HCT116 (cell line): ENCODE measurements at regions not wholly inside any gene's neighbourhood (a gene's known extent, or its start where the extent isn't known, plus 50 kb on each side); places are given as distances from the start of the nearest gene placed in this dataset.

Source experiments
- ATAC-seq: fragments of 200-7000 bp; cut with Tn5 transposase; 2 replicates; pipeline ENCODE4 v1.9.1; 2020; ENCODE audit warnings: mild to moderate bottlenecking, moderate library complexity
- BruUV-seq: library from RNA; stranded (reverse); fragments of 400-500 nt; replicated peaks from 2 replicates; lab custom pipeline; 2021; lab: Mats Ljungman, UMichigan
- CTCF ChIA-PET: fragments of 300-600 bp; sonication (Branson Sonifier 250); formaldehyde crosslinking; loops from one replicate; lab custom pipeline; 2021; ENCODE audit warnings: antibody characterized with exemption; lab: Charles Lee
- POLR2A ChIA-PET: fragments of 300-600, 350-600 bp; sonication (Branson Sonifier 250); formaldehyde crosslinking; loops from one replicate; lab custom pipeline; 2021; ENCODE audit warnings: antibody characterized with exemption; lab: Charles Lee
- RAD21 ChIA-PET, 2 experiments: fragments of 300-600 bp; sonication (Branson Sonifier 250); formaldehyde crosslinking; loops; one replicate each; lab custom pipeline; 2023; ENCODE audit warnings: low total read pairs in 2 of 2; ENCODE audit not compliant: uncharacterized antibody in 2 of 2, unreplicated experiment in 2 of 2, low non-redundant PET in 1 of 2; lab: Charles Lee
- DNase-seq: peaks from one replicate; pipeline ENCODE4 v3.0.0-alpha.2; 2010; ENCODE audit warnings: low read depth, low spot score
- H2AFZ ChIP-seq: fragments of 200-600 bp; shearing (Covaris generic), sonication (generic); 2 replicates; pipeline ENCODE4 v1.6.1; 2017; ENCODE audit warnings: low read depth, mixed run types, mixed read lengths, antibody characterized with exemption, low read length; ENCODE audit not compliant: poor library complexity, severe bottlenecking
- H3K27ac ChIP-seq: 2 replicates; pipeline ENCODE4 v1.5.1; 2012; ENCODE audit warnings: low read depth, low read length
- H3K27me3 ChIP-seq: fragments of 200-600 bp; sonication (generic); 2 replicates; pipeline ENCODE4 v1.6.1; 2016; ENCODE audit warnings: mixed run types, low read length, mixed read lengths; ENCODE audit not compliant: insufficient read depth
- H3K36me3 ChIP-seq, 2 experiments: fragments of 200-500 bp in 1 of 2; fragments of 200-600 bp in 1 of 2; sonication (Bioruptor generic) in 1 of 2; sonication (generic) in 1 of 2; 2 replicates each; pipeline versions ENCODE4 v1.5.1 to v1.6.1; 2014 to 2016; ENCODE audit warnings: low read length in 2 of 2, inconsistent platforms in 1 of 2, mixed read lengths in 1 of 2, mixed run types in 1 of 2; ENCODE audit not compliant: insufficient read depth in 2 of 2, control insufficient read depth in 1 of 2
- H3K4me1 ChIP-seq, 2 experiments: fragments of 200-600 bp in 1 of 2; sonication (generic) in 1 of 2; 2 replicates each; pipeline versions ENCODE4 v1.5.1 to v1.6.1; 2012 to 2017; ENCODE audit warnings: low read length in 2 of 2, inconsistent platforms in 1 of 2, mild to moderate bottlenecking in 1 of 2, mixed read lengths in 1 of 2, mixed run types in 1 of 2, moderate library complexity in 1 of 2; ENCODE audit not compliant: insufficient read depth in 2 of 2, control insufficient read depth in 1 of 2
- H3K4me2 ChIP-seq: fragments of 200-600 bp; sonication (generic); 2 replicates; pipeline ENCODE4 v1.6.1; 2017; ENCODE audit warnings: mixed run types, low read length, mixed read lengths
- H3K4me3 ChIP-seq, 2 experiments: fragments of 200-600 bp in 1 of 2; sonication (generic) in 1 of 2; replicated peaks in 1 of 2; 2 replicates each; pipeline ENCODE4 v1.5.1; 2011 to 2016; ENCODE audit warnings: low read length in 2 of 2, control low read depth in 1 of 2, low read depth in 1 of 2, mild to moderate bottlenecking in 1 of 2, mixed read lengths in 1 of 2, mixed run types in 1 of 2
- H3K79me2 ChIP-seq: fragments of 200-600 bp; sonication (generic); 2 replicates; pipeline ENCODE4 v1.6.1; 2017; ENCODE audit warnings: mild to moderate bottlenecking, mixed run types, low read length, moderate library complexity, mixed read lengths; ENCODE audit not compliant: insufficient read depth
- H3K9ac ChIP-seq: fragments of 200-600 bp; sonication (generic); 2 replicates; pipeline ENCODE4 v1.6.1; 2016; ENCODE audit warnings: low read length, mixed read lengths
- H3K9me2 ChIP-seq: fragments of 200-600 bp; sonication (generic), shearing (Covaris generic); 2 replicates; pipeline ENCODE4 v1.6.1; 2017; ENCODE audit warnings: mixed run types, mild to moderate bottlenecking, moderate library complexity; ENCODE audit not compliant: insufficient read depth
- H3K9me3 ChIP-seq, 2 experiments: fragments of 200-500 bp in 1 of 2; fragments of 200-600 bp in 1 of 2; sonication (Bioruptor generic) in 1 of 2; sonication (generic) in 1 of 2; 2 replicates each; pipeline ENCODE4 v1.6.1; 2014 to 2017; ENCODE audit warnings: low read length in 2 of 2, mixed read lengths in 2 of 2, inconsistent platforms in 1 of 2, low read depth in 1 of 2, mild to moderate bottlenecking in 1 of 2, mixed run types in 1 of 2, moderate library complexity in 1 of 2; ENCODE audit not compliant: control insufficient read depth in 1 of 2, insufficient read depth in 1 of 2
- H4K20me1 ChIP-seq: fragments of 200-600 bp; sonication (generic), shearing (Covaris generic); 2 replicates; pipeline ENCODE4 v1.6.1; 2017; ENCODE audit warnings: mixed run types, mild to moderate bottlenecking, moderate library complexity; ENCODE audit not compliant: insufficient read depth
- CBX3 ChIP-seq: IDR thresholded peaks from 2 replicates; pipeline ENCODE4 v1.6.1; 2012; ENCODE audit warnings: low read depth
- CEBPB ChIP-seq: IDR thresholded peaks from 2 replicates; pipeline ENCODE4 v1.6.1; 2012; ENCODE audit warnings: low read depth
- CTCF ChIP-seq, 3 experiments: fragments of 200-600 bp in 1 of 3; sonication (generic) in 1 of 3; IDR thresholded peaks in 2 of 3; conservative IDR thresholded peaks in 1 of 3; 2 replicates each; pipeline ENCODE4 v1.5.1; 2012 to 2017; ENCODE audit warnings: low read depth in 2 of 3, low read length in 2 of 3, antibody characterized with exemption in 1 of 3, borderline replicate concordance in 1 of 3, control low read depth in 1 of 3, mild to moderate bottlenecking in 1 of 3, mixed read lengths in 1 of 3, mixed run types in 1 of 3, moderate library complexity in 1 of 3; ENCODE audit not compliant: insufficient read depth in 1 of 3
- ELF1 ChIP-seq: IDR thresholded peaks from 2 replicates; pipeline ENCODE4 v1.6.1; 2012; ENCODE audit warnings: low read depth, borderline replicate concordance
- EZH2phosphoT487 ChIP-seq: fragments of 200-600 bp; IDR thresholded peaks from 2 replicates; pipeline ENCODE4 v1.6.1; 2018; ENCODE audit warnings: antibody characterized with exemption, borderline replicate concordance
- JUND ChIP-seq: IDR thresholded peaks from 2 replicates; pipeline ENCODE4 v1.6.1; 2012
- MAX ChIP-seq: IDR thresholded peaks from 2 replicates; pipeline ENCODE4 v1.6.1; 2012
- POLR2A ChIP-seq: IDR thresholded peaks from 2 replicates; pipeline ENCODE4 v1.7.0; 2011; ENCODE audit warnings: borderline replicate concordance; ENCODE audit not compliant: insufficient read depth, insufficient read length; ENCODE audit errors: extremely low read depth
- REST ChIP-seq: IDR thresholded peaks from 2 replicates; pipeline ENCODE4 v1.6.1; 2012; ENCODE audit warnings: low read depth
- SRF ChIP-seq: IDR thresholded peaks from 2 replicates; pipeline ENCODE4 v1.6.1; 2012; ENCODE audit warnings: low read depth
- ZBTB33 ChIP-seq: IDR thresholded peaks from 2 replicates; pipeline ENCODE4 v1.6.1; 2011; ENCODE audit warnings: mild to moderate bottlenecking, low read length, moderate library complexity; ENCODE audit not compliant: insufficient replicate concordance; ENCODE audit errors: extremely low read depth
- ZFX ChIP-seq: fragments of 450-650 bp; IDR thresholded peaks from 2 replicates; pipeline ENCODE4 v1.6.1; 2017
- ZNF274 ChIP-seq: fragments of 200-500 bp; sonication (Bioruptor generic); IDR thresholded peaks from 2 replicates; pipeline ENCODE4 v1.6.1; 2014; ENCODE audit warnings: mild to moderate bottlenecking, low read depth, low read length, inconsistent platforms
- intact Hi-C: fragments of 100-400 bp; cut with micrococcal nuclease; formaldehyde crosslinking; loops from 2 replicates; pipeline ENCODE4 v1.10.0; 2022

GRCh38 chr11:130815956-130816355 lies 100.3 kb downstream of the SNX19 start:
- H4K20me1 ChIP-seq, result no peaks in the 10 kb centered on the region
- no peak overlapping the region for H3K4me3 ChIP-seq
- no peak overlapping the region for H3K9ac ChIP-seq
- no peak for TF ChIP-seq SRF
- TF ChIP-seq ELF1, result no peak
- no peak for TF ChIP-seq REST
- H3K4me2 ChIP-seq, result no peak overlapping the region
- ATAC-seq (no peak), DNase-seq (no peak)
- BruUV-seq, result no TSS peak
- intact Hi-C loops, result no loop called here
- peaks cover 36% of the 10 kb centered on the region for H3K27me3 ChIP-seq
- no peaks in the 10 kb centered on the region for H3K4me1 ChIP-seq
- ChIA-PET RAD21 (no interaction called here), CTCF (no interaction called here), POLR2A (no interaction called here)
- no peaks in the 10 kb centered on the region for H3K79me2 ChIP-seq
- no peaks in the 10 kb centered on the region for H3K36me3 ChIP-seq
- H3K9me2 ChIP-seq, result no peaks in the 10 kb centered on the region
- H3K9me3 ChIP-seq, result no peaks in the 10 kb centered on the region
- no peak overlapping the region for H3K27ac ChIP-seq
- H2AFZ ChIP-seq, result no peak overlapping the region

- H3K9me2 ChIP-seq, result no peaks in the 10 kb centered on the region
- no peaks in the 10 kb centered on the region for H3K36me3 ChIP-seq
- H3K4me1 ChIP-seq, result no peaks in the 10 kb centered on the region
- H3K9me3 ChIP-seq, result no peaks in the 10 kb centered on the region
- ATAC-seq (no peak), DNase-seq (no peak)
- no peak overlapping the region for H3K9ac ChIP-seq
- intact Hi-C loops, result no loop called here
- no peaks in the 10 kb centered on the region for H3K79me2 ChIP-seq
- ChIA-PET RAD21 (no interaction called here), POLR2A (no interaction called here), CTCF (no interaction called here)
- H3K27ac ChIP-seq, result no peak overlapping the region
- no TSS peak for BruUV-seq
- peaks cover 36% of the 10 kb centered on the region for H3K27me3 ChIP-seq
- H3K4me3 ChIP-seq, result no peak overlapping the region
- H3K4me2 ChIP-seq, result no peak overlapping the region
- H2AFZ ChIP-seq, result no peak overlapping the region
- no peaks in the 10 kb centered on the region for H4K20me1 ChIP-seq
- no peak for TF ChIP-seq CBX3
- TF ChIP-seq JUND, result no peak
- TF ChIP-seq CEBPB, result no peak
- TF ChIP-seq ZNF274, result no peak
- TF ChIP-seq EZH2phosphoT487, result no peak
- no peak for TF ChIP-seq ZFX
- TF ChIP-seq POLR2A, result no peak
- no peak for TF ChIP-seq CTCF (IDR thresholded peaks at IDR 0.05 in 2 of 3, conservative IDR thresholded peaks at IDR 0.05 in 1 of 3; ENCODE audit: borderline replicate concordance in 1 of 3, insufficient read depth in 1 of 3, low read depth in 2 of 3, low read length in 2 of 3)
- no peak for TF ChIP-seq ZBTB33
- TF ChIP-seq MAX, result no peak
These were observed 99.5 kb downstream of the SNX19 start for GRCh38 chr11:130816546-130817329.
